Fibroblast of villous mesenchyme (primary cell): ENCODE measurements at regions not wholly inside any gene's neighbourhood (a gene's known extent, or its start where the extent isn't known, plus 50 kb on each side); places are given as distances from the start of the nearest gene placed in this dataset.

Experiments
- DNase-seq: peaks from one replicate; pipeline ENCODE4 v3.0.0-alpha.2; 2010; ENCODE audit warnings: low read depth
- H3K4me3 ChIP-seq: 2 replicates; pipeline ENCODE4 v1.5.1; 2011; ENCODE audit warnings: low read depth, mild to moderate bottlenecking, low read length
- CTCF ChIP-seq: IDR thresholded peaks from 2 replicates; pipeline ENCODE4 v1.5.1; 2012; ENCODE audit warnings: low read depth, mild to moderate bottlenecking, low read length; ENCODE audit not compliant: insufficient read depth

- no peak for TF ChIP-seq CTCF
Measured at GRCh38 chr20:57094252-57094891, 172.1 kb downstream of the BMP7 start.

GRCh38 chr20:57094991-57095390 lies 171.4 kb downstream of the BMP7 start:
- no peak for DNase-seq
- no peak overlapping the region for H3K4me3 ChIP-seq
- no peak for TF ChIP-seq CTCF

More at GRCh38 chr20:57094252-57094891, 172.1 kb downstream of the BMP7 start:
- DNase-seq: no peak
- no peak overlapping the region for H3K4me3 ChIP-seq

- H3K4me3 ChIP-seq: no peak overlapping the region
- DNase-seq: no peak
- no peak for TF ChIP-seq CTCF
Measured at GRCh38 chr20:57095426-57095825, 171.0 kb downstream of the BMP7 start.

GRCh38 chr20:57097245-57097915 lies 169.1 kb downstream of the BMP7 start:
- no peak for DNase-seq
- no peak overlapping the region for H3K4me3 ChIP-seq
- no peak for TF ChIP-seq CTCF

- TF ChIP-seq CTCF: no peak
- H3K4me3 ChIP-seq: no peak overlapping the region
- no peak for DNase-seq
Measured at GRCh38 chr20:57102160-57102559, 164.3 kb downstream of the BMP7 start.

- no peak overlapping the region for H3K4me3 ChIP-seq
- no peak for TF ChIP-seq CTCF
- no peak for DNase-seq
Measured at GRCh38 chr20:57102566-57102965, 163.9 kb downstream of the BMP7 start.
